HG02759 (cell line): ENCODE measurements at regions not wholly inside any gene's neighbourhood (a gene's known extent, or its start where the extent isn't known, plus 50 kb on each side); places are given as distances from the start of the nearest gene placed in this dataset.

Experiments
- ATAC-seq: cut with Tn5 transposase; IDR thresholded peaks from one replicate; pipeline ENCODE4 v1.9.1; 2021; ENCODE audit warnings: mild to moderate bottlenecking, moderate library complexity; ENCODE audit not compliant: unreplicated experiment

GRCh38 chr17:12575641-12576040 lies 90.0 kb upstream of the MYOCD start:
- ATAC-seq, result no peak

GRCh38 chr17:12579288-12579687 lies 86.4 kb upstream of the MYOCD start:
- no peak for ATAC-seq

GRCh38 chr17:12580640-12581039 lies 85.0 kb upstream of the MYOCD start:
- no peak for ATAC-seq

- no peak for ATAC-seq
Observed at GRCh38 chr17:12584727-12585126, 81.0 kb upstream of the MYOCD start.

GRCh38 chr17:12588531-12588930 lies 77.2 kb upstream of the MYOCD start:
- ATAC-seq, result no peak

- no peak for ATAC-seq
Observed at GRCh38 chr17:12590417-12590816, 75.3 kb upstream of the MYOCD start.

GRCh38 chr17:12591021-12591735 lies 74.5 kb upstream of the MYOCD start:
- no peak for ATAC-seq

GRCh38 chr17:12592941-12593340 lies 72.7 kb upstream of the MYOCD start:
- ATAC-seq, result no peak

GRCh38 chr17:12596961-12597360 lies 68.7 kb upstream of the MYOCD start:
- no peak for ATAC-seq

- no peak for ATAC-seq
Observed at GRCh38 chr17:12597895-12598294, 67.8 kb upstream of the MYOCD start.

GRCh38 chr17:12599186-12599920 lies 66.3 kb upstream of the MYOCD start:
- ATAC-seq, result no peak

GRCh38 chr17:12600349-12600748 lies 65.3 kb upstream of the MYOCD start:
- ATAC-seq, result no peak

GRCh38 chr17:12603566-12603965 lies 62.1 kb upstream of the MYOCD start:
- ATAC-seq, result no peak

GRCh38 chr17:12605222-12605621 lies 60.5 kb upstream of the MYOCD start:
- no peak for ATAC-seq

- ATAC-seq, result no peak
Observed at GRCh38 chr17:12613566-12613965, 52.1 kb upstream of the MYOCD start.
